ENCODE measurements at regions not wholly inside any gene's neighbourhood (a gene's known extent, or its start where the extent isn't known, plus 50 kb on each side); places are given as distances from the start of the nearest gene placed in this dataset.

DNA sequence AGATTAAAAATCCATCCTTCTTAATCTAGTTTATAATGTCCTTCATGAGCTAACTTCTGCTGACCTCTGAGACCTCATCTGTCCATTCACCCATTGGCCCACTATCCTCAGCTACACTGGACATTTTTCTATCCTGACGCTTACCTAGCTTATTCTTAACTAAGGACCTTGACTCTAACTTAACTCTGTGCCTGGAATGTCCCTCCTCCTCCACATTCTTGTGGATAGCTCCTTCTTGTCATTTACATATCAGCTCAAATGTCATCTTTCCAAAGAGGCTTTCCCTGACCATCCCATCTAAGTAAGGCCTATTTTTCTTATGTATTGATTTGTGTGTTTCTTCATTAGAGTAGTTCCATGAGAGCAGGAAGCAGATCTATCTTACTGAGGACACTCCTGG, 54.7 kb downstream of the ATXN3L start:
- Histone ChIP-seq H3K4me1 (ENCODE audit: control insufficient read depth, insufficient read depth, low read length) (no peaks in the 10 kb centered on the region), H3K27me3 (ENCODE audit: control insufficient read depth, insufficient read depth, low read length) (no peaks in the 10 kb centered on the region), H3K9me3 (ENCODE audit: control insufficient read depth, insufficient read depth, low read depth, low read length) (no peaks in the 10 kb centered on the region), H3K36me3 (ENCODE audit: control insufficient read depth, insufficient read depth, low read length) (no peaks in the 10 kb centered on the region), H3K27ac (ENCODE audit: low read length) (no peak overlapping the region), H3K4me3 (ENCODE audit: low read depth in 2 of 2, low read length in 2 of 2) (no peak overlapping the region)
- BruUV-seq (replicated peaks) = no TSS peak
- POLR2A ChIA-PET = no interaction called here
- CTCF ChIA-PET = no interaction called here
- in situ Hi-C loops (cut with HindIII; ENCODE audit: low pct_unique_long_range_greater_than_20kb, low sequenced_read_pairs) (no loop called here), intact Hi-C loops (cut with micrococcal nuclease; ENCODE audit: unreplicated experiment) (no loop called here)
- ATAC-seq (no peak), DNase-seq (ENCODE audit: low read depth, low spot score) (no peak)
- TF ChIP-seq TCF7L2 (IDR thresholded peaks at IDR 0.05; ENCODE audit: low read depth, low read length) = no peak
- TF ChIP-seq POLR2AphosphoS5 (IDR thresholded peaks at IDR 0.05; ENCODE audit: low read depth, low read length) = no peak
- TF ChIP-seq, protein P1, sequence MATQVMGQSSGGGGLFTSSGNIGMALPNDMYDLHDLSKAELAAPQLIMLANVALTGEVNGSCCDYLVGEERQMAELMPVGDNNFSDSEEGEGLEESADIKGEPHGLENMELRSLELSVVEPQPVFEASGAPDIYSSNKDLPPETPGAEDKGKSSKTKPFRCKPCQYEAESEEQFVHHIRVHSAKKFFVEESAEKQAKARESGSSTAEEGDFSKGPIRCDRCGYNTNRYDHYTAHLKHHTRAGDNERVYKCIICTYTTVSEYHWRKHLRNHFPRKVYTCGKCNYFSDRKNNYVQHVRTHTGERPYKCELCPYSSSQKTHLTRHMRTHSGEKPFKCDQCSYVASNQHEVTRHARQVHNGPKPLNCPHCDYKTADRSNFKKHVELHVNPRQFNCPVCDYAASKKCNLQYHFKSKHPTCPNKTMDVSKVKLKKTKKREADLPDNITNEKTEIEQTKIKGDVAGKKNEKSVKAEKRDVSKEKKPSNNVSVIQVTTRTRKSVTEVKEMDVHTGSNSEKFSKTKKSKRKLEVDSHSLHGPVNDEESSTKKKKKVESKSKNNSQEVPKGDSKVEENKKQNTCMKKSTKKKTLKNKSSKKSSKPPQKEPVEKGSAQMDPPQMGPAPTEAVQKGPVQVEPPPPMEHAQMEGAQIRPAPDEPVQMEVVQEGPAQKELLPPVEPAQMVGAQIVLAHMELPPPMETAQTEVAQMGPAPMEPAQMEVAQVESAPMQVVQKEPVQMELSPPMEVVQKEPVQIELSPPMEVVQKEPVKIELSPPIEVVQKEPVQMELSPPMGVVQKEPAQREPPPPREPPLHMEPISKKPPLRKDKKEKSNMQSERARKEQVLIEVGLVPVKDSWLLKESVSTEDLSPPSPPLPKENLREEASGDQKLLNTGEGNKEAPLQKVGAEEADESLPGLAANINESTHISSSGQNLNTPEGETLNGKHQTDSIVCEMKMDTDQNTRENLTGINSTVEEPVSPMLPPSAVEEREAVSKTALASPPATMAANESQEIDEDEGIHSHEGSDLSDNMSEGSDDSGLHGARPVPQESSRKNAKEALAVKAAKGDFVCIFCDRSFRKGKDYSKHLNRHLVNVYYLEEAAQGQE (IDR thresholded peaks at IDR 0.05; ENCODE audit: insufficient read depth in 1 of 2, low read depth in 2 of 2, low read length in 1 of 2) = no peak
- TF ChIP-seq SIN3A (IDR thresholded peaks at IDR 0.05; ENCODE audit: borderline replicate concordance, insufficient read depth, low read depth, low read length) = no peak
- TF ChIP-seq CTCF (IDR thresholded peaks at IDR 0.05) = no peak

GRCh38 chrX:13263560-13264251, 56.1 kb downstream of the ATXN3L start:
- in situ Hi-C loops (cut with HindIII; ENCODE audit: low pct_unique_long_range_greater_than_20kb, low sequenced_read_pairs) = no loop called here
- no peak for TF ChIP-seq TCF7L2 (IDR thresholded peaks at IDR 0.05; ENCODE audit: low read depth, low read length)
- no peak for TF ChIP-seq CTCF (IDR thresholded peaks at IDR 0.05)
- TF ChIP-seq, protein P1 (IDR thresholded peaks at IDR 0.05; ENCODE audit: insufficient read depth in 1 of 2, low read depth in 2 of 2, low read length in 1 of 2) = no peak
- no peak for TF ChIP-seq SIN3A (IDR thresholded peaks at IDR 0.05; ENCODE audit: borderline replicate concordance, insufficient read depth, low read depth, low read length)
- TF ChIP-seq POLR2AphosphoS5 (IDR thresholded peaks at IDR 0.05; ENCODE audit: low read depth, low read length) = no peak
- no TSS peak for BruUV-seq (replicated peaks)
- no peaks in the 10 kb centered on the region for H3K9me3 ChIP-seq (ENCODE audit: control insufficient read depth, insufficient read depth, low read depth, low read length)
- intact Hi-C loops (cut with micrococcal nuclease; ENCODE audit: unreplicated experiment) = no loop called here
- no peaks in the 10 kb centered on the region for H3K4me1 ChIP-seq (ENCODE audit: control insufficient read depth, insufficient read depth, low read length)
- H3K27ac ChIP-seq (ENCODE audit: low read length) = no peak overlapping the region
- H3K27me3 ChIP-seq (ENCODE audit: control insufficient read depth, insufficient read depth, low read length) = no peaks in the 10 kb centered on the region
- ChIA-PET CTCF (no interaction called here), POLR2A (no interaction called here)
- H3K36me3 ChIP-seq (ENCODE audit: control insufficient read depth, insufficient read depth, low read length) = no peaks in the 10 kb centered on the region
- H3K4me3 ChIP-seq (ENCODE audit: low read depth in 2 of 2, low read length in 2 of 2) = no peak overlapping the region
- DNase-seq (ENCODE audit: low read depth, low spot score) = no peak
- no peak for ATAC-seq
